ENCODE measurements at regions not wholly inside any gene's neighbourhood (a gene's known extent, or its start where the extent isn't known, plus 50 kb on each side); places are given as distances from the start of the nearest gene placed in this dataset.

- H3K4me3 ChIP-seq (ENCODE audit: low read length) = no peak overlapping the region
- no peaks in the 10 kb centered on the region for H3K36me3 ChIP-seq (ENCODE audit: control insufficient read depth, low read length)
- H3K4me2 ChIP-seq (ENCODE audit: low read length) = no peak overlapping the region
- H3K9me2 ChIP-seq (replicated peaks; ENCODE audit: control insufficient read depth, low read length) = no peaks in the 10 kb centered on the region
- no peaks in the 10 kb centered on the region for H3F3A ChIP-seq (ENCODE audit: control insufficient read depth, insufficient read depth)
- no peaks in the 10 kb centered on the region for H3K27me3 ChIP-seq (ENCODE audit: control insufficient read depth, low read length)
- no peaks in the 10 kb centered on the region for H4K20me1 ChIP-seq (ENCODE audit: control insufficient read depth, insufficient read depth, low read depth, low read length)
- H3K27ac ChIP-seq (ENCODE audit: low read depth, low read length) = no peak overlapping the region
- H3K4me1 ChIP-seq (ENCODE audit: control insufficient read depth, low read length) = no peaks in the 10 kb centered on the region
- no peaks in the 10 kb centered on the region for H3K79me2 ChIP-seq (ENCODE audit: control insufficient read depth, low read length)
- H3K9me3 ChIP-seq (ENCODE audit: control insufficient read depth, insufficient read depth, low read length) = no peaks in the 10 kb centered on the region
- TF ChIP-seq EZH2phosphoT487 (IDR thresholded peaks at IDR 0.05; ENCODE audit: borderline replicate concordance, low read length) (no peak), CTCF (IDR thresholded peaks at IDR 0.05; ENCODE audit: low read depth, low read length, poor library complexity, severe bottlenecking) (no peak)
Observed at GRCh38 chr5:67526793-67527192, 330.2 kb upstream of the CD180 start.

- TF ChIP-seq CTCF (IDR thresholded peaks at IDR 0.05; ENCODE audit: low read depth, low read length, poor library complexity, severe bottlenecking) = no peak
- TF ChIP-seq EZH2phosphoT487 (IDR thresholded peaks at IDR 0.05; ENCODE audit: borderline replicate concordance, low read length) = no peak
- H3K4me2 ChIP-seq (ENCODE audit: low read length) = no peak overlapping the region
- no peak overlapping the region for H3K4me3 ChIP-seq (ENCODE audit: low read length)
- no peak overlapping the region for H3K27ac ChIP-seq (ENCODE audit: low read depth, low read length)
- no peaks in the 10 kb centered on the region for H3K9me3 ChIP-seq (ENCODE audit: control insufficient read depth, insufficient read depth, low read length)
- H3K79me2 ChIP-seq (ENCODE audit: control insufficient read depth, low read length) = no peaks in the 10 kb centered on the region
- H3F3A ChIP-seq (ENCODE audit: control insufficient read depth, insufficient read depth) = no peaks in the 10 kb centered on the region
- no peaks in the 10 kb centered on the region for H4K20me1 ChIP-seq (ENCODE audit: control insufficient read depth, insufficient read depth, low read depth, low read length)
- H3K27me3 ChIP-seq (ENCODE audit: control insufficient read depth, low read length) = no peaks in the 10 kb centered on the region
- no peaks in the 10 kb centered on the region for H3K36me3 ChIP-seq (ENCODE audit: control insufficient read depth, low read length)
- H3K9me2 ChIP-seq (replicated peaks; ENCODE audit: control insufficient read depth, low read length) = no peaks in the 10 kb centered on the region
- no peaks in the 10 kb centered on the region for H3K4me1 ChIP-seq (ENCODE audit: control insufficient read depth, low read length)
Observed at GRCh38 chr5:67520161-67520908, 323.7 kb upstream of the CD180 start.

- no peak overlapping the region for H3K27ac ChIP-seq (ENCODE audit: low read depth, low read length)
- no peaks in the 10 kb centered on the region for H4K20me1 ChIP-seq (ENCODE audit: control insufficient read depth, insufficient read depth, low read depth, low read length)
- no peaks in the 10 kb centered on the region for H3K4me1 ChIP-seq (ENCODE audit: control insufficient read depth, low read length)
- TF ChIP-seq EZH2phosphoT487 (IDR thresholded peaks at IDR 0.05; ENCODE audit: borderline replicate concordance, low read length) = no peak
- no peak for TF ChIP-seq CTCF (IDR thresholded peaks at IDR 0.05; ENCODE audit: low read depth, low read length, poor library complexity, severe bottlenecking)
- H3K27me3 ChIP-seq (ENCODE audit: control insufficient read depth, low read length) = no peaks in the 10 kb centered on the region
- H3K9me3 ChIP-seq (ENCODE audit: control insufficient read depth, insufficient read depth, low read length) = no peaks in the 10 kb centered on the region
- no peaks in the 10 kb centered on the region for H3K9me2 ChIP-seq (replicated peaks; ENCODE audit: control insufficient read depth, low read length)
- H3K4me3 ChIP-seq (ENCODE audit: low read length) = no peak overlapping the region
- H3K4me2 ChIP-seq (ENCODE audit: low read length) = no peak overlapping the region
- no peaks in the 10 kb centered on the region for H3K79me2 ChIP-seq (ENCODE audit: control insufficient read depth, low read length)
- no peaks in the 10 kb centered on the region for H3F3A ChIP-seq (ENCODE audit: control insufficient read depth, insufficient read depth)
- no peaks in the 10 kb centered on the region for H3K36me3 ChIP-seq (ENCODE audit: control insufficient read depth, low read length)
Observed at GRCh38 chr5:67518227-67518626, 321.6 kb upstream of the CD180 start.

Measured in DOHH2 (cell line).